WTC11 (cell line): ENCODE measurements at regions not wholly inside any gene's neighbourhood (a gene's known extent, or its start where the extent isn't known, plus 50 kb on each side); places are given as distances from the start of the nearest gene placed in this dataset.
"Not testable (repeated sequence)": the region's sequence is repeated elsewhere in the genome, so short reads cannot be mapped to it uniquely, and the experiment has no call there.

ENCODE experiments used
- ATAC-seq: fragments of 200-7000 bp; cut with Tn5 transposase; 2 replicates; pipeline ENCODE4 v1.10.0; 2021; ENCODE audit warnings: mild to moderate bottlenecking, moderate library complexity
- CTCF ChIA-PET: fragments of 300-600 bp; sonication (Branson Sonifier 250); formaldehyde crosslinking; loops from one replicate; lab custom pipeline; 2021; ENCODE audit warnings: antibody characterized with exemption; lab: Charles Lee
- POLR2A ChIA-PET: fragments of 350-600 bp; sonication (Branson Sonifier 250); formaldehyde crosslinking; loops from one replicate; lab custom pipeline; 2021; ENCODE audit warnings: antibody characterized with exemption; lab: Charles Lee
- DNase-seq: peaks from one replicate; pipeline ENCODE4 v3.0.0; 2021; ENCODE audit warnings: low spot score
- H3K27ac Mint-ChIP-seq: 2 replicates; pipeline ENCODE4 v1.8.0; 2021; ENCODE audit warnings: mixed read lengths
- H3K27me3 Mint-ChIP-seq: 2 replicates; pipeline ENCODE4 v1.8.0; 2021; ENCODE audit warnings: low read depth, mild to moderate bottlenecking, moderate library complexity, mixed read lengths
- H3K36me3 Mint-ChIP-seq: 2 replicates; pipeline ENCODE4 v1.8.0; 2021; ENCODE audit warnings: mixed read lengths
- H3K4me1 Mint-ChIP-seq: 2 replicates; pipeline ENCODE4 v1.8.0; 2022; ENCODE audit warnings: mixed read lengths
- H3K4me3 Mint-ChIP-seq: 2 replicates; pipeline ENCODE4 v1.8.0; 2021; ENCODE audit warnings: mild to moderate bottlenecking, moderate library complexity, mixed read lengths
- H3K9me3 Mint-ChIP-seq: 2 replicates; pipeline ENCODE4 v1.8.0; 2021; ENCODE audit warnings: mixed read lengths
- ELF4 ChIP-seq: sonication (generic); formaldehyde crosslinking; IDR thresholded peaks from 2 replicates; pipeline ENCODE4 v1.8.1; 2022; ENCODE audit warnings: low read depth, mild to moderate bottlenecking, moderate library complexity, missing genetic modification reagents
- GABPB1 ChIP-seq: sonication (generic); formaldehyde crosslinking; IDR thresholded peaks from 2 replicates; pipeline ENCODE4 v1.8.1; 2023; ENCODE audit warnings: mild to moderate bottlenecking, missing genetic modification reagents
- MAX ChIP-seq: sonication (generic); formaldehyde crosslinking; IDR thresholded peaks from 2 replicates; pipeline ENCODE4 v1.8.0; 2022; ENCODE audit warnings: mild to moderate bottlenecking, missing genetic modification reagents
- MLX ChIP-seq: sonication (generic); formaldehyde crosslinking; IDR thresholded peaks from 2 replicates; pipeline ENCODE4 v1.8.1; 2023; ENCODE audit warnings: mild to moderate bottlenecking, missing genetic modification reagents, moderate library complexity
- MXD4 ChIP-seq: fragments of 250-450 bp; sonication (Bioruptor Pico); IDR thresholded peaks from 2 replicates; pipeline ENCODE4 v1.8.0; 2021; ENCODE audit warnings: mild to moderate bottlenecking, moderate library complexity, borderline replicate concordance
- MYBL2 ChIP-seq: sonication (generic); formaldehyde crosslinking; IDR thresholded peaks from 2 replicates; pipeline ENCODE4 v1.8.1; 2023; ENCODE audit warnings: mild to moderate bottlenecking, moderate library complexity, missing genetic modification reagents
- NR3C1 ChIP-seq: sonication (generic); formaldehyde crosslinking; conservative IDR thresholded peaks from 2 replicates; pipeline ENCODE4 v1.8.1; 2023; ENCODE audit warnings: low read depth, mild to moderate bottlenecking, missing genetic modification reagents
- SOX15 ChIP-seq: fragments of 250-450 bp; sonication (Bioruptor Pico); IDR thresholded peaks from 2 replicates; pipeline ENCODE4 v1.9.0; 2021; ENCODE audit warnings: mild to moderate bottlenecking
- SP1 ChIP-seq: sonication (generic); formaldehyde crosslinking; conservative IDR thresholded peaks from 2 replicates; pipeline ENCODE4 v1.8.1; 2022; ENCODE audit warnings: missing genetic modification reagents
- ZNF138 ChIP-seq: sonication (generic); formaldehyde crosslinking; conservative IDR thresholded peaks from 2 replicates; pipeline ENCODE4 v1.8.1; 2022; ENCODE audit warnings: mild to moderate bottlenecking, moderate library complexity, missing genetic modification reagents
- TF ChIP-seq, protein P1 (sequence below): sonication (generic); formaldehyde crosslinking; IDR thresholded peaks from 2 replicates; pipeline ENCODE4 v1.8.1; 2022; ENCODE audit warnings: mild to moderate bottlenecking, missing genetic modification reagents, moderate library complexity, borderline replicate concordance
- TF ChIP-seq, protein P2 (sequence below): sonication (generic); formaldehyde crosslinking; IDR thresholded peaks from 2 replicates; pipeline ENCODE4 v1.8.0; 2022; ENCODE audit warnings: mild to moderate bottlenecking, missing genetic modification reagents
- TF ChIP-seq, protein P3 (sequence below): fragments of 200-600 bp; IDR thresholded peaks from 2 replicates; pipeline ENCODE4 v1.8.0; 2022; ENCODE audit warnings: antibody characterized with exemption
- TF ChIP-seq, protein P4 (sequence below): sonication (generic); formaldehyde crosslinking; conservative IDR thresholded peaks from 2 replicates; pipeline ENCODE4 v1.8.1; 2023; ENCODE audit warnings: mild to moderate bottlenecking, low read depth, missing genetic modification reagents, moderate library complexity

DNA sequence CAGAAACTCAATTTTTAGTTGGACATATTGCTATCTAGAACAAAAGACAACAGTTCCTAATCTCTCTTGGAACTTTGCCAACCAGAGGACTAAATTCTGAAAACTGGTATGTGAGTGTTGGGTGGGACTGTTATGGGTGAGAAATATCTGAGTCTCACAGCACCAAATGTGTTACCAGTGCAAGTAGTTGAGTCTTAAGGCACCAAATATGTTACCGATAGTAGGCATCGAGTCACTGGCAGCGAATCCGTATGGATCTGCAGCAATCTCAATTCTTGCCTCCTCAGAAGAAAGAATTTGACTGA is 575.2 kb downstream of the DACH1 start (continued):
- TF ChIP-seq, protein P1, sequence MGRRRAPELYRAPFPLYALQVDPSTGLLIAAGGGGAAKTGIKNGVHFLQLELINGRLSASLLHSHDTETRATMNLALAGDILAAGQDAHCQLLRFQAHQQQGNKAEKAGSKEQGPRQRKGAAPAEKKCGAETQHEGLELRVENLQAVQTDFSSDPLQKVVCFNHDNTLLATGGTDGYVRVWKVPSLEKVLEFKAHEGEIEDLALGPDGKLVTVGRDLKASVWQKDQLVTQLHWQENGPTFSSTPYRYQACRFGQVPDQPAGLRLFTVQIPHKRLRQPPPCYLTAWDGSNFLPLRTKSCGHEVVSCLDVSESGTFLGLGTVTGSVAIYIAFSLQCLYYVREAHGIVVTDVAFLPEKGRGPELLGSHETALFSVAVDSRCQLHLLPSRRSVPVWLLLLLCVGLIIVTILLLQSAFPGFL (CRISPR knock-in tag): no peak
- TF ChIP-seq NR3C1 (CRISPR knock-in tag): no peak

DNA sequence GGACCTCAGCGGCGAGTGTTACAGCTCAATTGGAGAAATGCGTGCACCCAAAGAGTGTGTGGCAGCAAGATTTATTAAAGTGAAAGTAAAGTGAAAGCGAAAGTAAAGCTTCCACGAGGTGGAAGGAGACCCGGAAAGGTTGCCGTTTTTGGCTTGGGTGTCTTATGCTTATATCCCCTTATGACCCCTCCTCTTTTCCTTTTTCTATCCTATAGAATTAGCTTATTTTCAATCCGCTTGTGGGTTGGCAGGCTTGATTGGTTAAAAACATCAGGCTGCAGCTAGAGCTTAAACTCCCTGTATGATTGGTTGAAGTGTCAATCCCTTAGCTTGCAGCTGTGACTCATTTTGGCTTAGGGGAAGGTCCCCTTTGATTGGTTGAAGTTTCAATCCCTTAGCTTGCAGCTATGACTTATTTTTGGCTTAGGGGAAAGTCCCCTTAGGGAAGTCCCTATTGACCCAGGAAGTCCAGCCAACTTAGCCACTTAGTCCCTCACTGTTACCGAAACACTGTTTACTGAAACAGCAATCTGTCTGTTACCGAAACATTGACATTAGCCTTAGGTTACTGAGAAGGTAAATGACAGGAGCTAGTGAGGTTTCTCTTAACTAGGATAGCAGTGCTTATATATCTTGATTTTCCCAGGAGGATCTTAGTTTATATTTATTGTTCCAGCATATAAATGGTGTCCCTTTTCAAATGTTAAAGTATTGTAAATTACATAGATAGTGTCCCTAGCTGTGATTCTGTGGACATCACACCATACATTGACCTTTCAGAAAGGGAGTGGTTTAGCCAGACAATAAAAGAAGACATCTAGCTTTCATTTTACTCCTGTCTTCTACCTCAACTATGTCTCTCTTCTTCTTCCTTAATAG is 575.8 kb downstream of the DACH1 start:
- Mint-ChIP-seq H3K36me3 (peaks cover 5% of the 10 kb centered on the region; the same call in 1 of the 2 replicates), H3K4me1 (no peaks in the 10 kb centered on the region), H3K27me3 (no peaks in the 10 kb centered on the region; the same call in 1 of the 2 replicates), H3K4me3 (no peak overlapping the region), H3K27ac (no peak overlapping the region), H3K9me3 (peaks cover 22% of the 10 kb centered on the region)
- TF ChIP-seq SP1 (CRISPR knock-in tag) (no peak), MLX (CRISPR knock-in tag) (no peak)
- CTCF ChIA-PET: no interaction called here
- DNase-seq: no peak
- ATAC-seq: no peak
- POLR2A ChIA-PET: no interaction called here

DNA sequence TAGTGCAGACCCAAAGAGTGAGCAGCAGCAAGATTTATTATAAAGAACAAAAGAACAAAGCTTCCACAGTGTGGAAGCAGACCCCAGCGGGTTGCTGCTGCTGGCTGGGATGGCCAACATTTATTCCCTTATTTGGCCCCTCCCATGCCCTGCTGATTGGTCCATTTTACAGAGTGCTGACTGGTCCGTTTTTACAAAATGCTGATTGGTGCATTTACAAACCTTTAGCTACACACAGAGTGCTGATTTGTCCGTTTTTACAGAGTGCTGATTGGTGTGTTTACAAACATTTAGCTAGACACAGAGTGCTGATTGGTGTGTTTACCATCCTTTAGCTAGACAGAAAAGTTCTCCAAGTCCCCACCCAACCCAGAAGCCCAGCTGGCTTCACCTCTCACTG is 577.0 kb downstream of the DACH1 start:
- POLR2A ChIA-PET: interaction anchor here (0.6 kb wide), 1 partner anchor 1467 kb away, joined by 3 read pairs; no protein-coding TSS in a partner anchor
- peaks cover 22% of the 10 kb centered on the region for H3K9me3 Mint-ChIP-seq
- DNase-seq, ATAC-seq, H3K4me3 Mint-ChIP-seq, H3K27me3 Mint-ChIP-seq, H3K36me3 Mint-ChIP-seq, H3K4me1 Mint-ChIP-seq, H3K27ac Mint-ChIP-seq, CTCF ChIA-PET: not testable (repeated sequence)

DNA sequence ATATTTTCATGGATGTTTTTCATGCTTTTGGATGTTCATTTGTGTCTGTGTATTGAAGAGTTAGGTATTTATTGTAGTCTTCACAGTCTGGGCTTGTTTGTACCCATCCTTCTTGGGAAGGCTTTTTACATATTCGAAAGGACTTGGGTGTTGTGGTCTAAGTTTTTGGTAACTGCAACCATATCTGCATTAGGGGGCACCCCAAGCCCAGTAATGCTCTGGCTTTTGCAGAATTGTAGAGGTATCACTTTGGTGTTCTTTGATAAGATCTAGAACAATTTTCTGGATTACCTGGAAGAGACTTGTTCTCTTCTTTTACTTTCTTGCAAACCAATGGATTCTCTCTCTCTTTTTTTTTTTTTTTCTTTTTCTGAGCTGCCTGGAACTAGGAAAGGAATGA is 581.3 kb downstream of the DACH1 start:
- Mint-ChIP-seq H3K4me3 (no peak overlapping the region), H3K4me1 (no peaks in the 10 kb centered on the region), H3K27me3 (no peaks in the 10 kb centered on the region; the same call in 1 of the 2 replicates), H3K36me3 (peaks cover 4% of the 10 kb centered on the region; the same call in 1 of the 2 replicates), H3K9me3 (peaks cover 14% of the 10 kb centered on the region), H3K27ac (no peak overlapping the region)
- POLR2A ChIA-PET: no interaction called here
- ATAC-seq: no peak
- no peak for DNase-seq
- TF ChIP-seq, protein P1 (CRISPR knock-in tag): no peak
- no peak for TF ChIP-seq ELF4
- TF ChIP-seq, protein P2, sequence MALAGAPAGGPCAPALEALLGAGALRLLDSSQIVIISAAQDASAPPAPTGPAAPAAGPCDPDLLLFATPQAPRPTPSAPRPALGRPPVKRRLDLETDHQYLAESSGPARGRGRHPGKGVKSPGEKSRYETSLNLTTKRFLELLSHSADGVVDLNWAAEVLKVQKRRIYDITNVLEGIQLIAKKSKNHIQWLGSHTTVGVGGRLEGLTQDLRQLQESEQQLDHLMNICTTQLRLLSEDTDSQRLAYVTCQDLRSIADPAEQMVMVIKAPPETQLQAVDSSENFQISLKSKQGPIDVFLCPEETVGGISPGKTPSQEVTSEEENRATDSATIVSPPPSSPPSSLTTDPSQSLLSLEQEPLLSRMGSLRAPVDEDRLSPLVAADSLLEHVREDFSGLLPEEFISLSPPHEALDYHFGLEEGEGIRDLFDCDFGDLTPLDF (CRISPR knock-in tag): no peak
- CTCF ChIA-PET: interaction anchor here (0.6 to 0.7 kb wide), 3 partner anchors 148 to 758 kb away, joined by 3 to 4 read pairs (median 3); no protein-coding TSS in a partner anchor

DNA sequence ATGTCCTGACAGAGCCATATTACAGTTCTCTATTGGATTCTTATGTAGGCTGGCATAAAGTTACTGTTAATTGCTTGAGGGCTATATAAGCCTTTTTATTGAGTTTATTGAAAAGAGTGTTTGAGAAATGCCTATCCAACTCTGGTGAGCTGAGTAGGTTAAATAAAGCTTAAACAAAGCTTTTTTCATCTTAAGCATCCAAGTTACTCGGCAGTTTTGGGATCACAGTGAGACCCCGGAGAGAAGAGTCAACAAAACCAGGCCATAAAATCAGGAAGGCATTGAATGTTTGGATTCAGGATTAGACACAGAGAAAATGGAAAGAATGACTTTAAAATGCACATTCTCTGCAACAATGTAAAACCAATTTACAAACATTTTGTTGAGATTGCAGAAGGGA is 588.5 kb downstream of the DACH1 start:
- DNase-seq (no peak), ATAC-seq (no peak)
- ChIA-PET CTCF (no interaction called here), POLR2A (no interaction called here)
- no peaks in the 10 kb centered on the region for H3K36me3 Mint-ChIP-seq
- no peaks in the 10 kb centered on the region for H3K27me3 Mint-ChIP-seq
- H3K27ac Mint-ChIP-seq: no peak overlapping the region
- peaks cover 4% of the 10 kb centered on the region for H3K4me1 Mint-ChIP-seq
- no peaks in the 10 kb centered on the region for H3K9me3 Mint-ChIP-seq
- H3K4me3 Mint-ChIP-seq: no peak overlapping the region
- TF ChIP-seq SP1 (CRISPR knock-in tag): no peak
- TF ChIP-seq, protein P3, sequence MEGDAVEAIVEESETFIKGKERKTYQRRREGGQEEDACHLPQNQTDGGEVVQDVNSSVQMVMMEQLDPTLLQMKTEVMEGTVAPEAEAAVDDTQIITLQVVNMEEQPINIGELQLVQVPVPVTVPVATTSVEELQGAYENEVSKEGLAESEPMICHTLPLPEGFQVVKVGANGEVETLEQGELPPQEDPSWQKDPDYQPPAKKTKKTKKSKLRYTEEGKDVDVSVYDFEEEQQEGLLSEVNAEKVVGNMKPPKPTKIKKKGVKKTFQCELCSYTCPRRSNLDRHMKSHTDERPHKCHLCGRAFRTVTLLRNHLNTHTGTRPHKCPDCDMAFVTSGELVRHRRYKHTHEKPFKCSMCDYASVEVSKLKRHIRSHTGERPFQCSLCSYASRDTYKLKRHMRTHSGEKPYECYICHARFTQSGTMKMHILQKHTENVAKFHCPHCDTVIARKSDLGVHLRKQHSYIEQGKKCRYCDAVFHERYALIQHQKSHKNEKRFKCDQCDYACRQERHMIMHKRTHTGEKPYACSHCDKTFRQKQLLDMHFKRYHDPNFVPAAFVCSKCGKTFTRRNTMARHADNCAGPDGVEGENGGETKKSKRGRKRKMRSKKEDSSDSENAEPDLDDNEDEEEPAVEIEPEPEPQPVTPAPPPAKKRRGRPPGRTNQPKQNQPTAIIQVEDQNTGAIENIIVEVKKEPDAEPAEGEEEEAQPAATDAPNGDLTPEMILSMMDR: no peak
- TF ChIP-seq, protein P4, sequence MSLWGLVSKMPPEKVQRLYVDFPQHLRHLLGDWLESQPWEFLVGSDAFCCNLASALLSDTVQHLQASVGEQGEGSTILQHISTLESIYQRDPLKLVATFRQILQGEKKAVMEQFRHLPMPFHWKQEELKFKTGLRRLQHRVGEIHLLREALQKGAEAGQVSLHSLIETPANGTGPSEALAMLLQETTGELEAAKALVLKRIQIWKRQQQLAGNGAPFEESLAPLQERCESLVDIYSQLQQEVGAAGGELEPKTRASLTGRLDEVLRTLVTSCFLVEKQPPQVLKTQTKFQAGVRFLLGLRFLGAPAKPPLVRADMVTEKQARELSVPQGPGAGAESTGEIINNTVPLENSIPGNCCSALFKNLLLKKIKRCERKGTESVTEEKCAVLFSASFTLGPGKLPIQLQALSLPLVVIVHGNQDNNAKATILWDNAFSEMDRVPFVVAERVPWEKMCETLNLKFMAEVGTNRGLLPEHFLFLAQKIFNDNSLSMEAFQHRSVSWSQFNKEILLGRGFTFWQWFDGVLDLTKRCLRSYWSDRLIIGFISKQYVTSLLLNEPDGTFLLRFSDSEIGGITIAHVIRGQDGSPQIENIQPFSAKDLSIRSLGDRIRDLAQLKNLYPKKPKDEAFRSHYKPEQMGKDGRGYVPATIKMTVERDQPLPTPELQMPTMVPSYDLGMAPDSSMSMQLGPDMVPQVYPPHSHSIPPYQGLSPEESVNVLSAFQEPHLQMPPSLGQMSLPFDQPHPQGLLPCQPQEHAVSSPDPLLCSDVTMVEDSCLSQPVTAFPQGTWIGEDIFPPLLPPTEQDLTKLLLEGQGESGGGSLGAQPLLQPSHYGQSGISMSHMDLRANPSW: no peak
- TF ChIP-seq ZNF138 (CRISPR knock-in tag): no peak
- TF ChIP-seq MYBL2 (CRISPR knock-in tag): no peak
- TF ChIP-seq GABPB1: no peak
- TF ChIP-seq SOX15 (CRISPR knock-in tag): no peak
- TF ChIP-seq MAX (CRISPR knock-in tag): no peak
- TF ChIP-seq MXD4 (CRISPR knock-in tag): no peak
